GDM1 (cell line): ENCODE measurements at regions not wholly inside any gene's neighbourhood (a gene's known extent, or its start where the extent isn't known, plus 50 kb on each side); places are given as distances from the start of the nearest gene placed in this dataset.
"Not testable (repeated sequence)": the region's sequence is repeated elsewhere in the genome, so short reads cannot be mapped to it uniquely, and the experiment has no call there.

Source experiments
- DNase-seq: peaks from one replicate; lab custom pipeline; 2025; lab: John Stamatoyannopoulos, UW

DNA sequence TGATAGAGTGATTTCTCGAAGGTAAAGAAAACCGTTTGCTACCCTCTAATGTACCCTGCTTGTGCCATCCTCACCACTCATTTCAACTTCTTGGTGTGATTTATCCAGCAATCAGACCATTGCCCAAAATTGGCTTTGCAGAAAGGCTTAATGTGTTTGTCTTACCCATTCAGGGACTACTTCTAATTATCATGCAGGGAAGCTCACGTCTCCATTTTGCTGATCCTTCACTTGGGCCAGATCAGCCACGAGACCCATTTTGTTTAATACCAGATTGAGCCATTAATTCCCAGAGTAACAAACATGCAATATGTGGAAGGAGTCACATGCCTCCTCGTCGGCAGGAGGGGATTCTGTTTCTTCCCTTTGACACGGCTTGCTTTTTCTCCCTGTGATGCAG is 51.1 kb upstream of the CRY1 start:
- DNase-seq: no peak

- no peak for DNase-seq
Measured at GRCh38 chr12:107144990-107145389, 51.6 kb upstream of the CRY1 start.

DNA sequence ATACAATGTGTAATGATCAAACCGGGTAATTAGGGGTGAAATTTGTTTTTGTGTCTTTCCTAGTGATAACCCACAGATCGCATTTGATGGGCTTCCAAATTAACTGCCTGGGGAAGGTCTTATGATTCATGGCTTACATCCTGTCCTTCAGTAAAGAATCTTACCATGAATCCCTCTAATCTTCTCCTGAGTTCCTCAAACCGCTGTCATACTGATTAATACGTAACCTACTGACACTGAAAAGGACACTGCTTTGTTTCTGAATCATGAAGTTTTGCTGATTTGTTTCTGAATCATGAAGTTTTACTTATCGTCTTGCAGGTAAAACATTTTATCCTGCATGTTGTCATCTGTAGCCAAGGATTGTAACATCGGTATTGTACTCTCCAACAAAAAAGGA is 52.0 kb upstream of the CRY1 start:
- no peak for DNase-seq

DNA sequence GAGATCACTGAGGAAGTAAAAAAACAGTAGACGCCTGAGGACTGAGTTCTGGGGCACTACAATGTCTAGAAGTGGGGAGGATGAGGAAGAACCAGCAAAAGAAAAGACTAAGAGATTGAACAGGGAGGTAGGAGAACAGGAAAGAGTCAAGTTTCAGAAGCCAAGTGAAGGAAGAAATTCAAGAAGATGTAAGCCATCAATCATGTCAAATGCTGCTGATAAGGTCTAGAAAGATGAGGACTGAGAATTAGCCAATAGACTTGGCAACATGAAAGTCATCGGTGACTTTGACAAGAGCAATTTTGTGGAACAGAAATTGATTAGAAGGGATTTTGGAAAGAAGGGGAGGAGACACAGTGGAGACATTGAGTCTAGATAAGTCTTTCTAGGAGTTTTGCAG is 54.8 kb upstream of the CRY1 start:
- no peak for DNase-seq

DNA sequence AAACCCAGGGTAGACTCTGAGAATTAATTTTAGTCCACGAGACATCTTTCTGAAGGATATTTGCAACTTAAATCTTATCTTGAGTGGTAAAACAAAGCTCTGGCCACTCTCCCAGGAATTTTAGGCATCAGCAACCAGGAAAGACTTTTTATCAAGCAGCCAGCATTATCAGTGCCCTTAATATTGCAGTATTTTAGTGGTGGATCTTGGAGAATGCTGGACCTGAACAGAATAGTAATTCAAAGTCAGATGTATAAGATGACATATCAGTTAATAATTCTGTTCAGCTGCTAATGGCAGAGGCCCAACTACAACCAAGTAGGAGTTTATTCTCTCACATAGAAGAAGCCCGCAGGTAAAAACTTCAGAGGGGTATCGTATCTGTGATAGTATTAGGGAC is 59.0 kb upstream of the CRY1 start:
- no peak for DNase-seq

GRCh38 chr12:107159384-107159900 is 66.1 kb upstream of the CRY1 start:
- DNase-seq: no peak

DNA sequence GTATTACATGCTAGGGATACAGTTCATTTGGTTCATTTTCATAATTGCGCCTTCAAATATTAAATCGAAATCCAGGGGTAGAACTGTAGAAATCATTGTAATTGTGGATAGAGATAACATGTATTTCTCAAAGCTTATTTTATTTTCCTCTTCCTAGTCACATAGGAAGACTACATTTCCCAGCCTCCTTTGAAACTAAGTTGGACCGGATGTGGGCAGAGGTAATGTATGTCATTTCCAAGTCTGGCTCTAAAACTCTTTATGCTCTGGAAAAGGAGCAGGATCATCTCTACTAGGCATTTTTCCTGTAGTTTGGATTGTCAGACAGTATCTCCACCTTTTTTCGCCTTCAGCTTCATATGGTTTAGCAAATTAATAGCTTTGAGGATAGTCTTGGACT is 70.1 kb upstream of the CRY1 start:
- DNase-seq: no peak

GRCh38 chr12:107164392-107164791 is 71.0 kb upstream of the CRY1 start:
- DNase-seq: no peak

- no peak for DNase-seq
Measured at GRCh38 chr12:107165581-107165980, 72.2 kb upstream of the CRY1 start.

DNA sequence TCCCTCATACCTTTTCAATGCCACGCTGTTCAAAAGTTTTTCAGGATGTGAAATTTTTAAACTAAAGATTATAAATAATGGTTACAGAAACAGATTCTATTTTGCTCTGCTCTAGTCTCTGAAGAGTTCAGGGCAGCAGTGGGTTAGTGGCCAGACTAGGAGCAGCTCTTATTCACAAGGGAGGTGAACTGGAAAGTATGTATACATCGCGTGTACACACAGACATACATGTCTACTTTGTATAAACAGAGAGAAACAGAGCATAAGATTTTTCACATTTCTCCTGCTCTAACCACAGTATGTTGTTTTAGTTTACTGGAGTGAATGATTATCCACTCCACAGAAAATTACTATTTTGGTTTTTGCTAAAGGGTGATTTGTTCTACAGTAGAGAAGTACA is 74.4 kb upstream of the CRY1 start:
- DNase-seq: no peak

- DNase-seq: no peak
Measured at GRCh38 chr12:107169200-107169599, 75.9 kb upstream of the CRY1 start.

GRCh38 chr12:107178776-107179175 is 85.4 kb upstream of the CRY1 start:
- DNase-seq: no peak

GRCh38 chr12:107179871-107180270 is 86.5 kb upstream of the CRY1 start:
- DNase-seq: no peak

DNA sequence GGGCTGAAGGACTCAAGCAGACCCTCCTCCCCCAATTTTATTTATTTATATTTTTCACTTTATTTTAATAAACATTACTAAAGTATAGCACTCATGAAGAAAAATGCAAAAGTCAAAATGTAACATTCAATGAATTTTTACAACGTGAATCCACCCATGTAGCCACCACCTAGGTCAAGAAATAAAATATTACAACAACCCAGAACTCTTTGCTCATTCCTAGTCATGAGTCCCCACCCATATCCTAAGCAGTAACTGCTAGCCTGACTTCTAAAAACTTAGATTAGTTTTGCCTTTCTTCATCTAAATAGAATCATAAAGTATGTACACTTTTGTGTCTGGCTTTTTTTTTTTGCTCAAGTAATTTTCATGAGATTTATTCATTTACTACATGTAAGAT is 86.9 kb upstream of the CRY1 start:
- no peak for DNase-seq

- no peak for DNase-seq
Measured at GRCh38 chr12:107184359-107184930, 91.1 kb upstream of the CRY1 start.

DNA sequence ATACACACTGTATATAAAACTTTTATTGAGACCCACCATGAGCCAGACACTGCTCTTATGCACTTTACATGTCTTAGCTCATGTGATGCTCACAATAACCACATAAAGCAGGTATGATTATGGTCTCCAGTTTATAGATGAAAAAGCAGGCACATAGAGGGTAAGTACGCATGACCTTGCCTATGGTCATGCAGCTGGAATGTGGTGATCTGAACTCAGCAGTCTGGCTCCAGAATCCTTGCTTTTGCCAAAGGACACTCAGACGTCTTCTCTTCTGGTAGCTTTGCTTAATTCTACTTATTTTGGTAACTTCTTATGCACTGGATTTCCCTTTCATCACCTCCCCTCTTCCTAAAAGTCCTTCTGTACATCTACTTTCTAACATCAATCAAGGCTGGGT is 103.3 kb upstream of the CRY1 start:
- no peak for DNase-seq

GRCh38 chr12:107200394-107200793 is 107.0 kb upstream of the CRY1 start:
- DNase-seq: no peak

GRCh38 chr12:107207931-107208525 is 114.7 kb upstream of the CRY1 start:
- no peak for DNase-seq

DNA sequence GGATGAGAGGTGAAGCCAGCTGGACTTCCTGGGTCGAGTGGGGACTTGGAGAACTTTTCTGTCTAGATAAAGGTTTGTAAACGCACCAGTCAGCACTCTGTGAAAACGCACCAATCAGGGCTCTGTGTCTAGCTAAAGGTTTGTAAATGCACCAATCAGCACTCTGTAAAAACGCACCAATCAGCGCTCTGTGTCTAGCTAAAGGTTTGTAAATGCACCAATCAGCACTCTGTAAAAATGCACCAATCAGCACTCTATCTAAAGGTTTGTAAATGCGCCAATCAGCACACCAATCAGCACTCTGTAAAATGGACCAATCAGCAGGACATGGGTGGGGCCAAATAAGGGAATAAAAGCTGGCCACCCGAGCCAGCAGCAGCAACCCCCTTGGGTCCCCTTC is 116.4 kb upstream of the CRY1 start:
- not testable (repeated sequence) for DNase-seq

DNA sequence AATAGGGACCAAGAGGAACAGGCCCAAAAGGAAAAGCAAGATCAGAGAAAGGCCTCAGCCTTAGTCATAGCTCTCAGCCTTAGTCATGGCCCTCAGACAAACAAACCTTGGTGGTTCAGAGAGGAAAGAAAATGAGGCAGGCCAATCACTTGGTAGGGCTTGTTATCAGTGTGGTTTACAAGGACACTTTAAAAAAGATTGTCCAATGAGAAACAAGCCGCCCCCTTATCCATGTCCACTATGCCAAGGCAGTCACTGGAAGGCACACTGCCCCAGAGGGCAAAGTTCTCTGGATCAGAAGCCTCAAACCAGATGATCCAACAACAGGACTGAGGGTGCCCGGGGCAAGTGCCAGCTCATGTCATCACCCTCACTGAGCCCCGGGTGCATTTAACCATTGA is 121.0 kb upstream of the CRY1 start:
- DNase-seq: not testable (repeated sequence)

- DNase-seq: not testable (repeated sequence)
Measured at GRCh38 chr12:107216411-107216810, 123.1 kb upstream of the CRY1 start.

GRCh38 chr12:107219301-107219700 is 126.0 kb upstream of the CRY1 start:
- DNase-seq: no peak

DNA sequence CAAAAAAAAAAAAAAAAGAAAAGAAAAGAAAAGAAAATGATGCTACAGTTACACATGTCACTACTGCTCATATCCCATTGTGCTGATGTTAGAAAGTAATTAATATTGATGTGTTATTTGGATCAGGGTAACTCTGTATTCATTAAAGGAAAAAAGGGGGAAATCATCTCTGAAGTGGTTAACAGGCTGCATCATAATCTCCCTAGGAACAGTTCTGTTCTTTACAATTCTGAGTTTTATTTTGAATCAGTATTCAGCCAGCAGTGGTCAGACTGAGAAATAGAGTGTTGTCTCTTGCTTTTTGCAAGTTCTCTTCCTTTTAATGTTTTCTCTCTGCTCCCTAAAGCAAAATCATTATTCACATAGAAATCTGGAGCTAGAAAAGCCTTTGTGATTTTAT is 128.6 kb upstream of the CRY1 start:
- no peak for DNase-seq

DNA sequence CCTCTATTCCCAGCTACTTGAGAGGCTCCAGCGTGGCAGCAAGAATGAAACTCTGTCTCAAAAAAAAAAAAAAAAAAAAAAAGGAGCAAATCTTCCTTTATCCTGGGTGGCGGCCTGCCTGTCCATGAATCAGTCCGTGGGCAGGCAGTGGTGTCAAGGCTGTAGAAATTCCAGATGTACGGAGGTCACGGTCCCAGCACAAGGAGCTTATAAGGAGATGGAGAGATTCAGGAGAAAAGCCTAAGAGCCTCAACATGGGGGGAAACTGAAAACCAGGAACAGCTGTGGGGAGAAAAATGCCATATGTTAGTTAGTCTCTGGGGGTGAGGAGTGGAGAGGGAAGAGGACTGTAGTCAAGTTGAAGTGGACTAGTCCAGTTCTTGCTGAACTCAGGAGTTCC is 130.5 kb upstream of the CRY1 start:
- DNase-seq: no peak
